GM19397 (cell line): ENCODE measurements at regions not wholly inside any gene's neighbourhood (a gene's known extent, or its start where the extent isn't known, plus 50 kb on each side); places are given as distances from the start of the nearest gene placed in this dataset.

Experiments used
- ATAC-seq: cut with Tn5 transposase; IDR thresholded peaks from one replicate; pipeline ENCODE4 v1.9.1; 2021; ENCODE audit warnings: mild to moderate bottlenecking, moderate library complexity; ENCODE audit not compliant: unreplicated experiment

GRCh38 chr16:7103056-7103455 lies 229.6 kb upstream of the RBFOX1 start:
- ATAC-seq: no peak

GRCh38 chr16:7101054-7101453 lies 231.6 kb upstream of the RBFOX1 start:
- ATAC-seq: no peak

GRCh38 chr16:7097518-7097917 lies 235.1 kb upstream of the RBFOX1 start:
- ATAC-seq: no peak

GRCh38 chr16:7093511-7093910 lies 239.1 kb upstream of the RBFOX1 start:
- ATAC-seq: no peak

DNA sequence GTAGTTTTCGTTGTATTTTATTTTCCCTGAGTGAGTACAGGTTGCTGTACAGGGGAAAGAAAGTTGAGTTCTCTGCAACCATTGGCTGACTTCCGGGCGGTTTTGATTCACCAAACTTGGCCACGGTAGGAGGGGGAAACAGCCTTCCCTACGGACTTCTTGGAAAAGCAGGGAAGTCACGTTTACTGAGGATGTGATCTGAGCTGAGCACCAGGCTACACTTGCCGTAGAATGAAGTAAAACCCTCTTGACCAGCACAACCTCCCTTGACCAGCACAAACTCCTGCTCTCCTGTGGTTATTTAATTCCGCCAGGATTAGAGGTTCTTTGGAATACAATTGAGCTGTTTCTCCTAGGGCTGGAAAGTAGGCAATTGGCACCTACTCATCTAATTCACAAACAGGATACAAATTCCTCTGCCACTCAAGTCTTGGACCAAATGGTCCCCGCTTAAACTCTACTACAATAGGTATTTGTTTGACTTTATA lies 242.0 kb upstream of the RBFOX1 start:
- no peak for ATAC-seq

GRCh38 chr16:7089751-7090150 lies 242.9 kb upstream of the RBFOX1 start:
- ATAC-seq: no peak

GRCh38 chr16:7088711-7089110 lies 243.9 kb upstream of the RBFOX1 start:
- no peak for ATAC-seq

DNA sequence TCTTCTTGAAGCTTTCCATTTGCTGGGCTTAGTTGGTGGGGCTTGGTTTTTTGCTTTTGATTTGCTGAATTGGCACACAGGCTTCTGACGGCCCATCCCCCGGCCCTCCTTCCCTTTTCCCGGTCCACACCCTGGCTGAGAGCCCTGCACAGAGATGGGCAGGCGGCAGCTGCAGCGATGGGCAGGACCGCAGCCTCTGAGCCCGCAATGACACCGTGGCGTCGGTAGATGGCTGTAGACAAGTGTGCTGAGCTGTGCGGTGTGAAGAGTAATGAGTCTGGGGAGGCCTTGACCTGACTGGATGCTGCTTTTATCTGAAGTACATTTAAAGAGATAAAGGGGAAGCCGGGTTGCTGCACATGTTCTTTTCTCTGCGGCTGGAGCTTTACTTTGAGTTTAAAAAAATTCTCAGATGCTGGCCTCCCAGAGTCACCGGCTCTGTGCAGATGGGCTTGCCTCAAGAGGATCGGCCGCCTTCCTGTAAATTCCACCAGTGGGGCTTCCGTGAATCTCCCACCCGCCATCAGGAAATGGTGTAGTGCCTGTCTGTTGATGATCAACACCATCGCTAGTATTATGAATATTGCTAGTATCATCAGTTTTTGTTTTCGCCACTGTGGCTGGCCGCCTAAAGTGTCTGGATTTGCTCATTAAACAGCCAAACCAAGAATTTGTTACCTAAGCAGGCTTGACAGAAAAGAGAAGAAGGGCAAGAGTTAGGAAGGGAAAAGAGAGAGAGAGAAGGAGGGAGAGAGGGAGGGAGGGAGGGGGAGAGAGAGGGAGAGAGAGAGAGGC lies 245.6 kb upstream of the RBFOX1 start:
- ATAC-seq: no peak

DNA sequence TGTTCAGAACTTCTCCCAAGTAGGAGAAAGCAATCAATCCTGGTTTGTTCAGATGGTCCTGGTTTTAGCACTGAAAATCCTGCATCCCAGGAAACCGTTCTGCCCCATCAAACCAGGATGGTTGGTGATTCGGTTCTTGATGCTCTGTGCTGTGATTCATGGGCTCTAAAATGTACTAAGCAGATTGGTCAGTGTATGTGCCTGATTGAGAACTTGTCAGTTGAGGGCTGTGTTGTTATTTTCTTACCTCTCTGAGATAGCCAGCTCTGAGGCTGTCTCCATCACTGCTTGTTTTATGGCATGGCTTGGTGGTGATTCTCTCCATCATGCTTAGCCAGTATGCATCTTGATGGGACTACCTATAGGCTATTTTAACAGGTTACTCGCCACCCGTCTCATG lies 246.9 kb upstream of the RBFOX1 start:
- ATAC-seq: no peak

- ATAC-seq: no peak
These were observed 249.5 kb upstream of the RBFOX1 start for GRCh38 chr16:7083096-7083495.

GRCh38 chr16:7077636-7078035 lies 255.0 kb upstream of the RBFOX1 start:
- ATAC-seq: no peak

DNA sequence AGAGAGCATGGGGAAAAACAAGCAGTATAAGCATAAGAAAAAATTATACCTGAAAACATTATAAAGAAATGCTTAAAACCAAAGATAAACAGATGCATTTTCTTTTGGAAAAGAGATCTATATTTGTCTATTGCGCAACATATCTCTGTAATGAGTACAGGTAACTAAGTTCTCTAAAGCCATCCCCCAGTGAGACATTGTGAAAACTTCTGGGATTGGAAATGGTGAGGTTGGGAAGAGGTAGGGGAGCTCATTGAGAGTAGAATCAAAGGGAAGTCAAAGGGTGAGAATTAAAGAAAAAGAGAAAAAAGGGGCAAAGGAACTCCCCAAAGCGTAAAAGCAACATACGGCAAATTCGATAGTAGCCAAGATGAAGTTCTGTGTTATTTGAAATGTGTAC lies 257.9 kb upstream of the RBFOX1 start:
- no peak for ATAC-seq

DNA sequence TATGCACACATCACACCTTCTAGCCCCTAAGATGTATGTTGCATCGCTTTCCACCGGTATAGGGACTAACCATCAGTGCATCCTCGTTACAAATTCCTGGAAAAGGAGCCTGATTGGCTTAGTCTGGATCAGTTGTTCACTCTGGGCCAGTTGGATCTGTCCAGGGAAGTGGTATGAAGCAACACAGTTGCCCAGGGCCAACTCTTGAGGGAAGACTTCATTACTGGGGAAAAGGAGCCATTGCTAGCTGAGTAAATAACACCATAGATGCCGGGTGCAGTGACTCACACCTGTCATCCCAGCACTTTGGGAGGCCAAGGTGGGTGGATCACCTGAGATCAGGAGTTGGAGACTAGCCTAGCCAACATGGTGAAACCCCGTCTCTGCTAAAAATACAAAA lies 275.2 kb upstream of the RBFOX1 start:
- no peak for ATAC-seq

GRCh38 chr16:7055443-7055842 lies 277.2 kb upstream of the RBFOX1 start:
- ATAC-seq: no peak

DNA sequence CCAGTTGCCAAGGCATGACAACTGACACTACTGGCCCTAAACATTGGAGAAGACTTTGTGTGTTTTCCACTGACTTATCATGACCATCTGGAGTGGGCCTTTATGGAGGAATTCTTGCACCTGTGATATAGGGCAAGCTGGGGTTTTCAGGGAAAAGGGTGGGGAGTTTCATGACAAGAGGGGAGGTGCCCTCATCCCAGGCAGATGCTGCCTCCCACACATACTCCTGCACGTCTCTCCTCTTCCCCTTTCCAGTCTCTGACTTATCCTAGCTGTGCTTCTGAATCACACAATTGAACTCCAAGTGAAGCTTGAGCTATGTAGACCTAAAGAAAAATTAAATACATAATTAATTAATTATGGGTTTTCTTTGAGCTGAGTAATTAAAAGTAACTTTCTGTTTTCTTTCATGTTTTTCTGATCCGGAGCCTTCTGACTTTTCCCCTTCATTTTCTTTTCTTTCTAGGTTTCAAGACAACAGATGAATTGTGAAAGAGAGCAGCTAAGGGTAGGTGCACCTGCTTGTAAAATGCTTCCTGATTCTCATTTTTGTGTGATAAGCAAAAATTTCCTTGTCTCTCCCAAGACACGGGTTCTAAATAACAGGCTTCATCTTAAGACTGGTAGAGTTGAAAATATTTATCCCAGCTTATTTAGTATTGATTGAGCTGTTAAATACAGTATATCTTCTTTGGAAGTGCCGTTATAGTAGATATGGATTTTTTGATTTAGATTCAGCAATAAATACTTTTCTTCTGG lies 280.9 kb upstream of the RBFOX1 start:
- ATAC-seq: no peak

DNA sequence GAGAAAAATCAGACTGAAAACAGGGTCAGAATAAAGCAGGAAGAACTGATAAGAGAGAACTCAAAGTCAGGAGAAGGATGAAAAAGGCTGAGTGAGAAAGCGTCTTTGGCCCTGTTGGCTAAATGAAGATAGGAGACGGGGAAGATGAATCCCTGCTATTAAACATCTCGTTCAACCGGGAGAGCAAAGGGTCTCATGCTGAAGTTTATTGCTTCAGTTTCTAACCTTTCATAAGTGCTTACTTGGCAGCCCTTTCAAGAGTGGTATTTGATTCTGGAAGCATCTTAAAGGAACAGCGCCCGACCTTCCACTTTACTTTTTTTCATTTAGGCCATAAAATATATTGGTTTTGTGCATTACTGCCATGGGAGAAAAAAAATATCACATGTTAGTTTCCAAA lies 288.3 kb upstream of the RBFOX1 start:
- ATAC-seq: no peak

DNA sequence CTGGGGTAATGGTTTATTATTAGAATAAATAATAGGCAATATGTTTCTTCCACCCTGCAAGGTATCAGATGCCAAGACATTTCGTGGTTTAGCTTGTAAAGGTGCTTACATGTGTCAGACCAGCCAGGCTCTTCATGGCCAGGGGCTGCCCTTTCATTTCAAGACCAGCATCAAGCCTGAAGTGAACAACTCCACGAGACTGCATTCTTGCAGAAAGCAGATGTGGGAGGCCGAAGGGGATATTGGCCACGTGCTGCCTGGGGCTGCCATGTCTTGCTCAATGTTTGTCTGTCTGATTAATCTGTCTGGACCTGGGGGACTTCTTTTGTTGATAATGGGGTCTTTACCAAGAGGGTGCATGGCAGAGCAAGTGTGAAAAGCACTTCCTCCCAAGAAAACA lies 294.2 kb upstream of the RBFOX1 start:
- ATAC-seq: no peak

DNA sequence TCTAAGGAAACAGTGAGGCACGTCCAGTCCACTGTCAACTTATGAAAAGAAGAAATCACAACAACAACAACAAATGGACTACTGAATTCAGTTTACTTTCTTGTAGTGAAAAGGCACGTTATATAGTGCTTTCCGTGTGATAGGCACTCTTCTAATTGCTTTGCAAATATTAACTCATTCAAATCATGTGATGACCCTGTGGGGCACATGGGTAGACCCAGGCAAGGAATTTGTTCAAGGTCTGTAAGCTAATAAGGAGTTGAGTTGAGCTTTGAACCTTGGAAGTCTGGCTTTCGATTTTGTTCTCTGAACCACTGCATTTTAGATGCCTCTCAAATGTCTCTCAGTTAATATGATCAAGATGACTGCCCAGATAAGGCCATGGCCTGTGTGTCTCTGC lies 295.1 kb upstream of the RBFOX1 start:
- ATAC-seq: no peak

DNA sequence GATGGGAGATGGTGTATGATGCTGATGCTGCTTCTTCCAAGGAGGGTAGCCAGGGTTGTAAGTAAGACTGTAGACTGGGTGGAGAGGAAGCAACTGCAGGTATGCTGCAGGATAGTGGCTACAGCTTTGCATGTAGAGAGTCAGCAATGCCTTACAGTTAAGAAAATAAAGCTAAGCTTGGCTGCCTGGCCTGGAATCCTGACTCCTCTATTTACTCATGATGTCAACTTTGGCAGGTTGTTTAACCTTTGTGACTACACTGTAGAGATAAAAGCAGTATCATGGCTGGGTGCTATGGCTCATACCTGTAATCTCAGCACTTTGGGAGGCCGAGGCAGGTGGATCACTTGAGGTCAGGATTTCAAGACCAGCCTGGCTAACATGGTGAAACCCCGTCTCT lies 301.6 kb upstream of the RBFOX1 start:
- no peak for ATAC-seq

DNA sequence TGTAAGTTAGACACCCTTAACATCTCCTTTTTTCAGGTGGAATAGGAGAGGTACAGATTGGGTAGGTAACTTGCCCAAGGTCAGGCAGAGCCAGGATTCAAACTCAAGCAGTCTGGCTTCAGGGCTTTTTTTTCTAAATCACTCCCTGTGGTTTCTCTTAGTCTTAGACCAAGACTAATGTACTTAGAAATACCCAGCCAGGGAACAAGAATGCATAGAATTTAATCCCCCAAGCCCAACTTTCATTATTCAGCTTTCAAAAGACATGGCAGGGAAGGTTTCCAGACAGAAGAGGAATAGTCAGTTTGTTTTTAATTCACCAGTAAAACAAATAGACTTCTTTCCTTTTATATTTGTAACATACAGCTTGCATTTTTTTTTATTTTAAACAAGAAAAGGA lies 305.2 kb upstream of the RBFOX1 start:
- ATAC-seq: no peak

GRCh38 chr16:7026639-7027038 lies 306.0 kb upstream of the RBFOX1 start:
- ATAC-seq: no peak

GRCh38 chr16:7025616-7026190 lies 306.9 kb upstream of the RBFOX1 start:
- ATAC-seq: no peak
